ENCODE measurements at regions not wholly inside any gene's neighbourhood (a gene's known extent, or its start where the extent isn't known, plus 50 kb on each side); places are given as distances from the start of the nearest gene placed in this dataset.
"Not testable (repeated sequence)": the region's sequence is repeated elsewhere in the genome, so short reads cannot be mapped to it uniquely, and the experiment has no call there.

DNA sequence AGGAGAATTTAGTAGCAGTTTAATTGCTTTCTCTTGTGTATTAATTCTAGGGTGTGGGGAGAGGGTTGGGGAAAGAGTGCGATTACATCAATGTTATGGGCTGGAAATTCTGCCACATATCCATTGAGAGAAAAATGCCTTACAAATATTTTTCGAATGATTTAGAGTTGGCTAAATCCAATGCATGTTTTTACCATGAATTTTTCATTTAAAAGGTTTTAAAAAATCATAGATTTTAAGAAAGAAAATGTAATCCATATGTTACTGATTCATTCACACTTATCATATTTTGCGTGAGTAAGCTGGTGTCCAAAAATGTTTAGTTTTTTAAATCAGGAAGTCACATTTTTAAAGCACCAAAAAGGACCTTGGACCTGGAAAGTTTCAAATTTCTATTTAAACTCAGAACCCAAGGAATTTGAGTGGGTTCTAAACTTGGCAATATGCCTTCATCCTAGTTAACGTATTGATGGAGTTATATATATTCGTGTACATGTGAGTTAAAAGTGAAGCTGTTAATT, 627.4 kb upstream of the CITED2 start:
- no peak overlapping the region for H3K4me3 ChIP-seq
- H3K4me2 ChIP-seq: no peak overlapping the region
- H3K27me3 ChIP-seq (ENCODE audit: insufficient read depth, low read depth): no peaks in the 10 kb centered on the region
- BruUV-seq (replicated peaks): no TSS peak
- H3F3A ChIP-seq (ENCODE audit: insufficient read depth, low read depth): no peaks in the 10 kb centered on the region
- H2AFZ ChIP-seq: no peak overlapping the region
- POLR2A ChIA-PET (ENCODE audit: unreplicated experiment): no interaction called here
- no peak for DNase-seq
- H3K79me2 ChIP-seq (ENCODE audit: low read depth): no peaks in the 10 kb centered on the region
- no peaks in the 10 kb centered on the region for H3K4me1 ChIP-seq (replicated peaks; ENCODE audit: insufficient read depth)
- TF ChIP-seq, protein P1, sequence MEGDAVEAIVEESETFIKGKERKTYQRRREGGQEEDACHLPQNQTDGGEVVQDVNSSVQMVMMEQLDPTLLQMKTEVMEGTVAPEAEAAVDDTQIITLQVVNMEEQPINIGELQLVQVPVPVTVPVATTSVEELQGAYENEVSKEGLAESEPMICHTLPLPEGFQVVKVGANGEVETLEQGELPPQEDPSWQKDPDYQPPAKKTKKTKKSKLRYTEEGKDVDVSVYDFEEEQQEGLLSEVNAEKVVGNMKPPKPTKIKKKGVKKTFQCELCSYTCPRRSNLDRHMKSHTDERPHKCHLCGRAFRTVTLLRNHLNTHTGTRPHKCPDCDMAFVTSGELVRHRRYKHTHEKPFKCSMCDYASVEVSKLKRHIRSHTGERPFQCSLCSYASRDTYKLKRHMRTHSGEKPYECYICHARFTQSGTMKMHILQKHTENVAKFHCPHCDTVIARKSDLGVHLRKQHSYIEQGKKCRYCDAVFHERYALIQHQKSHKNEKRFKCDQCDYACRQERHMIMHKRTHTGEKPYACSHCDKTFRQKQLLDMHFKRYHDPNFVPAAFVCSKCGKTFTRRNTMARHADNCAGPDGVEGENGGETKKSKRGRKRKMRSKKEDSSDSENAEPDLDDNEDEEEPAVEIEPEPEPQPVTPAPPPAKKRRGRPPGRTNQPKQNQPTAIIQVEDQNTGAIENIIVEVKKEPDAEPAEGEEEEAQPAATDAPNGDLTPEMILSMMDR (conservative IDR thresholded peaks at IDR 0.05): no peak
- no peak for TF ChIP-seq EZH2 (IDR thresholded peaks at IDR 0.05; ENCODE audit: low read depth)
- intact Hi-C loops (cut with micrococcal nuclease; ENCODE audit: unreplicated experiment): no loop called here
- H4K20me1 ChIP-seq (ENCODE audit: insufficient read depth): no peaks in the 10 kb centered on the region
- H3K27ac ChIP-seq: no peak overlapping the region
- CTCF ChIA-PET: no interaction called here
- H3K36me3 ChIP-seq (ENCODE audit: low read depth): no peaks in the 10 kb centered on the region
- no peaks in the 10 kb centered on the region for H3K9me2 ChIP-seq (ENCODE audit: insufficient read depth)
- H3K9me3 ChIP-seq (ENCODE audit: insufficient read depth, low read depth): no peaks in the 10 kb centered on the region; the same call in 1 of the 2 replicates

DNA sequence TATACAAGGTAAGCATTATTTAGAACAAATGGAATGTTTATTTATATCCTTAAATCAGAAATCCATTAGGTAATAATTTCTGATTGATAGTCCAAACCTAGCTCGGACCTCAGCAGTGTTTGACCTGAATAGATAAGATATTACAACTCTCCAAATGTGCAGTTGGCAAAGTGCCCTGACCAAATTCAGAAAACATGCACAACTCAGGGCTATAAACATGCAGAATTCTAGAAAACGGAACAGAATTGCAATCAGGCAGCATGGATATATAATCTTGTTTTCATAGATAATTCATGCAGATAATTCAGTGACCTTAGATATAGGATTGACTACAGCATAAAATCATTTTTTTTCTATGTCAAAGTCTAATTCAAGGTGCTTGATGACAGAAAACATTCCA, 626.6 kb upstream of the CITED2 start:
- H3K9me3 ChIP-seq (ENCODE audit: insufficient read depth, low read depth): no peaks in the 10 kb centered on the region; the same call in none of the 2 replicates
- no peaks in the 10 kb centered on the region for H3K4me1 ChIP-seq (replicated peaks; ENCODE audit: insufficient read depth)
- H3K4me2 ChIP-seq: no peak overlapping the region
- H3F3A ChIP-seq (ENCODE audit: insufficient read depth, low read depth): no peaks in the 10 kb centered on the region
- TF ChIP-seq EZH2 (IDR thresholded peaks at IDR 0.05; ENCODE audit: low read depth): no peak
- TF ChIP-seq, protein P1 (conservative IDR thresholded peaks at IDR 0.05): no peak
- intact Hi-C loops (cut with micrococcal nuclease; ENCODE audit: unreplicated experiment): no loop called here
- no TSS peak for BruUV-seq (replicated peaks)
- no peak overlapping the region for H2AFZ ChIP-seq
- no peak overlapping the region for H3K4me3 ChIP-seq
- H3K27me3 ChIP-seq (ENCODE audit: insufficient read depth, low read depth): no peaks in the 10 kb centered on the region
- no peak overlapping the region for H3K27ac ChIP-seq
- no peaks in the 10 kb centered on the region for H3K79me2 ChIP-seq (ENCODE audit: low read depth)
- no peak for DNase-seq
- H3K36me3 ChIP-seq (ENCODE audit: low read depth): no peaks in the 10 kb centered on the region
- H3K9me2 ChIP-seq (ENCODE audit: insufficient read depth): no peaks in the 10 kb centered on the region
- H4K20me1 ChIP-seq (ENCODE audit: insufficient read depth): no peaks in the 10 kb centered on the region
- CTCF ChIA-PET: no interaction called here
- POLR2A ChIA-PET (ENCODE audit: unreplicated experiment): no interaction called here

DNA sequence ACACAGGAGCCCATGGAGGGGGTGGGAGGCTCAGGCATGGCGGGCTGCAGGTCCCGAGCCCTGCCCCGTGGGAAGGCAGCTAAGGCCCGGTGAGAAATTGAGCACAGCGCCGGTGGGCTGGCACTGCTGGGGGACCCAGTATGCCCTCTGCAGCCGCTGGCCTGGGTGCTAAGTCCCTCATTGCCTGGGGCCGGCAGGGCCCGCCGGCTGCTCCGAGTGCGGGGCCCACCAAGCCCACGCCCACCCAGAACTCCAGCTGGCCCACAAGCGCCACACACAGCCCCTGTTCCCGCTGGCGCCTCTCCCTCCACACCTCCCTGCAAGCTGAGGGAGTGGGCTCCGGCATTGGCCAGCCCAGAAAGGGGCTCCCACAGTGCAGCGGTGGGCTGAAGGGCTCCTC, 625.2 kb upstream of the CITED2 start:
- BruUV-seq (replicated peaks); H3K27me3 ChIP-seq (ENCODE audit: insufficient read depth, low read depth); H3F3A ChIP-seq (ENCODE audit: insufficient read depth, low read depth); H3K27ac ChIP-seq; H3K4me1 ChIP-seq (replicated peaks; ENCODE audit: insufficient read depth); H3K9me2 ChIP-seq (ENCODE audit: insufficient read depth); H3K4me2 ChIP-seq; DNase-seq; H3K79me2 ChIP-seq (ENCODE audit: low read depth); H3K9me3 ChIP-seq (ENCODE audit: insufficient read depth, low read depth); H2AFZ ChIP-seq; H3K4me3 ChIP-seq; H3K36me3 ChIP-seq (ENCODE audit: low read depth); H4K20me1 ChIP-seq (ENCODE audit: insufficient read depth); POLR2A ChIA-PET (ENCODE audit: unreplicated experiment): not testable (repeated sequence)
- intact Hi-C loops (cut with micrococcal nuclease; ENCODE audit: unreplicated experiment): loop anchor here (10.0 kb wide), 1 partner anchor 415 kb away; no protein-coding TSS in a partner anchor
- CTCF ChIA-PET: interaction anchor here (0.6 kb wide), 1 partner anchor 522 kb away, joined by 3 read pairs; no protein-coding TSS in a partner anchor

DNA sequence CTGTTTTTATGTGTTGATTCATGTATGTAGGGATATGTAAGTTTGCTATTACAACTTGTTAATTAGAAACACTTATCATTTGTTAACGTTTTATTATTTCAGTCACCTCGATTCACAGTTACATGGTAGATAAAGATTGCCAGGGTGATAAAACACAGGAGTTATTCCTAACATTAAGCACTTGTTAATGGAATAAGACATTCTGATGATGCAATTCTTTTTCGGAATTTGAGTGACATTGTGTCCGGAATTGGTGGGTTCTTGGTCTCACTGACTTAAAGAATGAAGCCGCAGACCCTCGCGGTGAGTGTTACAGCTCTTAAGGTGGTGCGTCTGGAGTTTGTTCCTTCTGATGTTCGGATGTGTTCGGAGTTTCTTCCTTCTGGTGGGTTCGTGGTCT, 624.0 kb upstream of the CITED2 start:
- POLR2A ChIA-PET (ENCODE audit: unreplicated experiment); H3K4me3 ChIP-seq; H3K36me3 ChIP-seq (ENCODE audit: low read depth); H3F3A ChIP-seq (ENCODE audit: insufficient read depth, low read depth); H3K27me3 ChIP-seq (ENCODE audit: insufficient read depth, low read depth); H3K4me2 ChIP-seq; H4K20me1 ChIP-seq (ENCODE audit: insufficient read depth); H3K9me2 ChIP-seq (ENCODE audit: insufficient read depth); CTCF ChIA-PET; H3K79me2 ChIP-seq (ENCODE audit: low read depth); DNase-seq; H3K27ac ChIP-seq; H3K9me3 ChIP-seq (ENCODE audit: insufficient read depth, low read depth); H2AFZ ChIP-seq; BruUV-seq (replicated peaks); H3K4me1 ChIP-seq (replicated peaks; ENCODE audit: insufficient read depth): not testable (repeated sequence)
- intact Hi-C loops (cut with micrococcal nuclease; ENCODE audit: unreplicated experiment): loop anchor here (10.0 kb wide), 1 partner anchor 414 kb away; no protein-coding TSS in a partner anchor

Data from PC-9 (cell line).